NCI-H1694 treated with DMSO at 0.1 percent for 48 hours (cell line): ENCODE measurements at regions not wholly inside any gene's neighbourhood (a gene's known extent, or its start where the extent isn't known, plus 50 kb on each side); places are given as distances from the start of the nearest gene placed in this dataset.
"Not testable (repeated sequence)": the region's sequence is repeated elsewhere in the genome, so short reads cannot be mapped to it uniquely, and the experiment has no call there.

Experiments
- DNase-seq: peaks from one replicate; lab custom pipeline; 2025; lab: John Stamatoyannopoulos, UW

GRCh38 chr3:78317774-78318173 is 1277.9 kb downstream of the ROBO2 start:
- no peak for DNase-seq

GRCh38 chr3:78322780-78323179 is 1282.9 kb downstream of the ROBO2 start:
- no peak for DNase-seq

GRCh38 chr3:78337801-78338211 is 1297.9 kb downstream of the ROBO2 start:
- no peak for DNase-seq

GRCh38 chr3:78338405-78338804 is 1298.5 kb downstream of the ROBO2 start:
- no peak for DNase-seq

- DNase-seq, result no peak
Measured at GRCh38 chr3:78343221-78343620, 1303.3 kb downstream of the ROBO2 start.

- not testable (repeated sequence) for DNase-seq
Measured at GRCh38 chr3:78344267-78344666, 1304.4 kb downstream of the ROBO2 start.

- DNase-seq, result no peak
Measured at GRCh38 chr3:78344918-78345317, 1305.0 kb downstream of the ROBO2 start.

- no peak for DNase-seq
Measured at GRCh38 chr3:78347176-78347575, 1307.3 kb downstream of the ROBO2 start.

GRCh38 chr3:78348664-78349063 is 1308.8 kb downstream of the ROBO2 start:
- DNase-seq, result no peak

GRCh38 chr3:78349571-78349970 is 1309.7 kb downstream of the ROBO2 start:
- DNase-seq, result no peak

- DNase-seq, result no peak
Measured at GRCh38 chr3:78351334-78351733, 1311.4 kb downstream of the ROBO2 start.

- no peak for DNase-seq
Measured at GRCh38 chr3:78353231-78353630, 1313.3 kb downstream of the ROBO2 start.

GRCh38 chr3:78360849-78361248 is 1321.0 kb downstream of the ROBO2 start:
- no peak for DNase-seq

GRCh38 chr3:78368636-78369345 is 1328.9 kb downstream of the ROBO2 start:
- no peak for DNase-seq

GRCh38 chr3:78390221-78390620 is 1350.3 kb downstream of the ROBO2 start:
- no peak for DNase-seq

GRCh38 chr3:78398401-78398800 is 1358.5 kb downstream of the ROBO2 start:
- DNase-seq, result no peak

- DNase-seq, result no peak
Measured at GRCh38 chr3:78402720-78403119, 1362.8 kb downstream of the ROBO2 start.

GRCh38 chr3:78405745-78406144 is 1362.1 kb downstream of the ROBO1 start:
- DNase-seq, result no peak

GRCh38 chr3:78406396-78406795 is 1361.4 kb downstream of the ROBO1 start:
- no peak for DNase-seq

GRCh38 chr3:78410077-78410476 is 1357.7 kb downstream of the ROBO1 start:
- no peak for DNase-seq

GRCh38 chr3:78414261-78414660 is 1353.5 kb downstream of the ROBO1 start:
- DNase-seq, result no peak

- DNase-seq, result no peak
Measured at GRCh38 chr3:78420611-78421010, 1347.2 kb downstream of the ROBO1 start.

GRCh38 chr3:78421247-78421966 is 1346.4 kb downstream of the ROBO1 start:
- no peak for DNase-seq

- DNase-seq, result no peak
Measured at GRCh38 chr3:78424656-78425055, 1343.1 kb downstream of the ROBO1 start.
